DND-41 (cell line): ENCODE measurements at regions not wholly inside any gene's neighbourhood (a gene's known extent, or its start where the extent isn't known, plus 50 kb on each side); places are given as distances from the start of the nearest gene placed in this dataset.

Source experiments
- CTCF ChIP-seq: IDR thresholded peaks from 2 replicates; pipeline ENCODE4 v1.5.1; 2012; ENCODE audit warnings: borderline replicate concordance, low read length, moderate library complexity, mild to moderate bottlenecking; ENCODE audit not compliant: poor library complexity, severe bottlenecking; ENCODE audit errors: extremely low read depth
- EZH2 ChIP-seq: IDR thresholded peaks from 3 replicates; pipeline ENCODE4 v1.6.1; 2012; ENCODE audit warnings: borderline replicate concordance, low read depth, mild to moderate bottlenecking, moderate library complexity, low read length, inconsistent platforms; ENCODE audit not compliant: severe bottlenecking

GRCh38 chr6:80433673-80434025 is 327.2 kb downstream of the BCKDHB start:
- no peak for TF ChIP-seq CTCF
- TF ChIP-seq EZH2, result no peak
